ENCODE measurements at regions not wholly inside any gene's neighbourhood (a gene's known extent, or its start where the extent isn't known, plus 50 kb on each side); places are given as distances from the start of the nearest gene placed in this dataset.

DNA sequence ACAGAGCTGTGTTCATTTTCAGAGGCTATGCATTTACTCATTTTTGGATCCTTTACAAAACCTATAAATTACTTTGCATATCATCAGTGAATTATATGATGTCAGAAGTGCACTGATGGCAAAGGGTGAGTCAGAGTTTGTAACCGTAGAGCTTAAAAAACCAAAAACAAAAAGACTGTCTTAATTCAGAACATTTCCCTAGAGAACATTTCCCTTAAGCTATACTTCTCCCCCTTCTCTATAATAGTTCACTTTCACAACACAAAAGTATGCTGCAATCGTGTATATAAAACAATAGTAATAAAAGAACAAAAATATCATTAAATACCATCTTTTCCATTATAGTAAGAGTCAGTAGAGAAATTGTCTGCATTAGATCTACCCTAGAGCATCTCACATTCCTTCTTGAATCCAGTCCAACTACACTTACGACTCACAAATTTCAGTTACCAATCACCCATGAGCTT is 934.9 kb downstream of the LRFN5 start:
- Histone ChIP-seq H3K9me3 (ENCODE audit: control insufficient read depth in 2 of 2, insufficient read depth in 1 of 2, low read depth in 1 of 2, low read length in 1 of 2) (no peaks in the 10 kb centered on the region), H3K4me1 (ENCODE audit: control insufficient read depth in 2 of 2, insufficient read depth in 2 of 2, low read length in 1 of 2) (no peaks in the 10 kb centered on the region), H3K4me3 (ENCODE audit: low read depth in 1 of 2, low read length in 2 of 2) (no peak overlapping the region), H3K27ac (ENCODE audit: low read depth in 2 of 2, low read length in 1 of 2) (no peak overlapping the region), H3K36me3 (ENCODE audit: control insufficient read depth in 2 of 2, insufficient read depth in 2 of 2, low read length in 1 of 2) (no peaks in the 10 kb centered on the region), H3K27me3 (ENCODE audit: control insufficient read depth in 1 of 2, insufficient read depth in 2 of 2, low read length in 2 of 2) (no peaks in the 10 kb centered on the region)
- 57 to 58% methylated on average over 3 of the region's 3 CpGs for WGBS, 2 donors

DNA sequence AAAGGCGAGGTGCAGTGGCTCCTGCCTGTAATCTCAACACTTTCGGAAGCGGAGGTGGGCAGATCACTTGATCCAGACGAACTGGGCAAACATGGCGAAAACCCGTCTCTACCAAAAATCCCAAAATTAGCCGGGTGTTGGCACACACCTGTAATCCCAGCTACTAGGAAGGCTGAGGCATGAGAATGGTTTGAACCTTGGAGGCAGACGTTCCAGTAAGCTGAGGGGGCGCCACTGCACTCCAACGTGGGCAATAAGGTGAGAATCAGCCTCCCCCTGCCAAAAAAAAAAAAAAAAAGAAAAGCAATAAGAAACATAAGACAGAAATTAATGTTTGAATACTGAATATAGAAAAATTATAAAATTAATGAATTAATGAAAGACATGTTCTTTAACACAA is 928.7 kb downstream of the LRFN5 start:
- H3K4me3 ChIP-seq (ENCODE audit: low read depth in 1 of 2, low read length in 2 of 2): no peak overlapping the region
- H3K4me1 ChIP-seq (ENCODE audit: control insufficient read depth in 2 of 2, insufficient read depth in 2 of 2, low read length in 1 of 2): no peaks in the 10 kb centered on the region
- H3K36me3 ChIP-seq (ENCODE audit: control insufficient read depth in 2 of 2, insufficient read depth in 2 of 2, low read length in 1 of 2): no peaks in the 10 kb centered on the region
- H3K27ac ChIP-seq (ENCODE audit: low read depth in 2 of 2, low read length in 1 of 2): no peak overlapping the region
- WGBS, 2 donors: 87 to 88% methylated on average over 10 of the region's 10 CpGs
- H3K9me3 ChIP-seq (ENCODE audit: control insufficient read depth in 2 of 2, insufficient read depth in 1 of 2, low read depth in 1 of 2, low read length in 1 of 2): no peaks in the 10 kb centered on the region
- no peaks in the 10 kb centered on the region for H3K27me3 ChIP-seq (ENCODE audit: control insufficient read depth in 1 of 2, insufficient read depth in 2 of 2, low read length in 2 of 2)

DNA sequence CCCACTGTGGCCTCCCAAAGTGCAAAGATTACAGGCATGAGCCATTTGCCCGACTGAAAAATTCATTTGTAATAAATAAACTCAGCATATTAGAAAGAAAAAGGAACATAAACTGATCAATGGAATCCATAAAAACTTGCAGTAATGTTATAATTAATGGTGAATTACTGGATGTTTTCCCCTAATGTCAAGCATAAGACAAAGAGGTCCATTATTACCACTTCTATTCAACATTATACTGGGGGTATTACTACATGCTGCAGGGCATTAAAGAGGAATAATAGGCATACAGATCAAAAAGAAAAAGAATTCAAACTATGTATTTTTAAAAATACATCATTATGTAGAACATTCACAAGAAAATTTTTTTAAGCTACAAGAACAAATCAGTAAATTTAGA is 926.8 kb downstream of the LRFN5 start:
- Histone ChIP-seq H3K9me3 (ENCODE audit: control insufficient read depth in 2 of 2, insufficient read depth in 1 of 2, low read depth in 1 of 2, low read length in 1 of 2) (no peaks in the 10 kb centered on the region), H3K36me3 (ENCODE audit: control insufficient read depth in 2 of 2, insufficient read depth in 2 of 2, low read length in 1 of 2) (no peaks in the 10 kb centered on the region), H3K4me1 (ENCODE audit: control insufficient read depth in 2 of 2, insufficient read depth in 2 of 2, low read length in 1 of 2) (no peaks in the 10 kb centered on the region), H3K27me3 (ENCODE audit: control insufficient read depth in 1 of 2, insufficient read depth in 2 of 2, low read length in 2 of 2) (no peaks in the 10 kb centered on the region), H3K27ac (ENCODE audit: low read depth in 2 of 2, low read length in 1 of 2) (no peak overlapping the region), H3K4me3 (ENCODE audit: low read depth in 1 of 2, low read length in 2 of 2) (no peak overlapping the region)
- 74 to 76% methylated on average over 1 of the region's 1 CpG for WGBS, 2 donors

DNA sequence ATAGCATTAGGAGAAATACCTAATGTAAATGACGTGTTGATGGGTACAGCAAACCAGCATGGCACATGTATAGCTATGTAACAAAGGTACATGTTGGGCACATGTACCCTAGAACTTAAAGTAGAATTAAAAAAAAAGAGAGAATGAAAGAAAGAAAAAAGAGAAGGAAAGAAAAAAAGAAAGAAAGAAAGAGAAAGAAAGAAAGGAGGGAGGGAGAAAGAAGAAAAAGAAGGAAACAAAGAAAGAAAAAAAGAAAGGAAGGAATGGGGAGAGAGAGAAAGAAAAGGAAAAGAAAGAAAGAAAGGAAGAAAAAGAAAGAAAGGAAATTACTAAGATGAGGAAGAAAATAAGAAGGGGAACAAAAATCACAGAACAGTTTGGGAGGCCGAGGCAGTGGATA is 925.5 kb downstream of the LRFN5 start:
- Histone ChIP-seq H3K27ac (ENCODE audit: low read depth in 2 of 2, low read length in 1 of 2) (no peak overlapping the region), H3K9me3 (ENCODE audit: control insufficient read depth in 2 of 2, insufficient read depth in 1 of 2, low read depth in 1 of 2, low read length in 1 of 2) (no peaks in the 10 kb centered on the region), H3K4me3 (ENCODE audit: low read depth in 1 of 2, low read length in 2 of 2) (no peak overlapping the region), H3K4me1 (ENCODE audit: control insufficient read depth in 2 of 2, insufficient read depth in 2 of 2, low read length in 1 of 2) (no peaks in the 10 kb centered on the region), H3K36me3 (ENCODE audit: control insufficient read depth in 2 of 2, insufficient read depth in 2 of 2, low read length in 1 of 2) (no peaks in the 10 kb centered on the region), H3K27me3 (ENCODE audit: control insufficient read depth in 1 of 2, insufficient read depth in 2 of 2, low read length in 2 of 2) (no peaks in the 10 kb centered on the region)
- 78 to 89% methylated on average over 2 of the region's 2 CpGs for WGBS, 2 donors

DNA sequence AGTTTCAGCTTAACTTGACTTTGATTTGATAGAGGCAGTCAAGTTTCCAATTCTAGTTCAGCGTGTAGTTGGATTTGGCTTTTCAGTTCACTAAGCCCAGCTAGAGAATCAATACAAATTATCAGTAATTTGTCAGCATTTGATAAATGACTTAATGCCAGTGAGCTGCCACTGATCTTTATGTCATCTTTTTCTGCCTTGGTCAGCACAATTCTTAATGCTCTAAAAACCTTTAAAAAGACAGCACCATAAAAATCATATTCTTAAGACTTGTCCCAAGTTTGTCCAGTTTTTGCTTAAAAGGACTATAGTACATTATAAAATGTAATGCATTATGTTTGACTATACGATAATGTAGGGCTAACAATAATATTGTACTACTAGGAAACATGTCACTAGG is 920.5 kb downstream of the LRFN5 start:
- no peaks in the 10 kb centered on the region for H3K27me3 ChIP-seq (ENCODE audit: control insufficient read depth in 1 of 2, insufficient read depth in 2 of 2, low read length in 2 of 2)
- no peaks in the 10 kb centered on the region for H3K36me3 ChIP-seq (ENCODE audit: control insufficient read depth in 2 of 2, insufficient read depth in 2 of 2, low read length in 1 of 2)
- H3K4me3 ChIP-seq (ENCODE audit: low read depth in 1 of 2, low read length in 2 of 2): no peak overlapping the region
- H3K27ac ChIP-seq (ENCODE audit: low read depth in 2 of 2, low read length in 1 of 2): no peak overlapping the region
- 82 to 89% methylated on average over 2 of the region's 2 CpGs for WGBS, 2 donors
- no peaks in the 10 kb centered on the region for H3K4me1 ChIP-seq (ENCODE audit: control insufficient read depth in 2 of 2, insufficient read depth in 2 of 2, low read length in 1 of 2)
- H3K9me3 ChIP-seq (ENCODE audit: control insufficient read depth in 2 of 2, insufficient read depth in 1 of 2, low read depth in 1 of 2, low read length in 1 of 2): no peaks in the 10 kb centered on the region

DNA sequence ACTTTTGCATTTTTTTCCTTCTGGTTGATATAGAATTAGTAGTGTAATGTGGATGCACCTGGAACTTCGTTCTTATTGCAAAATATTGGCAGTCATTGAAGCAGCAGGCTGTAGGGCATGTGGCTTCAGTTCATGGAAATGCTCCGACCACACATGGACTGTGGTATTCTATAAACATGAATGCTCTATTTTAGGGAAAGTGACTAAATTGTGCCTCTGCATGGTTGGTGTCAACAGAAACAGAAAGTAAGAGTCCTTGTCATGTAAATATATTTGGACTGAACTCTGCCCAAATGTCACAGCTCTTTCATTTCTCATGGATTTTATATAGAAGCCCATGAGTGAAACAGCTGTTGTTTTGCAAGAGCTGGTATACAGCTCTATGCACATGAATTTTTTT is 917.0 kb downstream of the LRFN5 start:
- H3K27ac ChIP-seq (ENCODE audit: low read depth in 2 of 2, low read length in 1 of 2): no peak overlapping the region
- H3K36me3 ChIP-seq (ENCODE audit: control insufficient read depth in 2 of 2, insufficient read depth in 2 of 2, low read length in 1 of 2): no peaks in the 10 kb centered on the region
- WGBS, 2 donors: 38 to 43% methylated on average over 2 of the region's 2 CpGs
- no peak overlapping the region for H3K4me3 ChIP-seq (ENCODE audit: low read depth in 1 of 2, low read length in 2 of 2)
- H3K27me3 ChIP-seq (ENCODE audit: control insufficient read depth in 1 of 2, insufficient read depth in 2 of 2, low read length in 2 of 2): no peaks in the 10 kb centered on the region
- H3K9me3 ChIP-seq (ENCODE audit: control insufficient read depth in 2 of 2, insufficient read depth in 1 of 2, low read depth in 1 of 2, low read length in 1 of 2): no peaks in the 10 kb centered on the region
- H3K4me1 ChIP-seq (ENCODE audit: control insufficient read depth in 2 of 2, insufficient read depth in 2 of 2, low read length in 1 of 2): no peaks in the 10 kb centered on the region

DNA sequence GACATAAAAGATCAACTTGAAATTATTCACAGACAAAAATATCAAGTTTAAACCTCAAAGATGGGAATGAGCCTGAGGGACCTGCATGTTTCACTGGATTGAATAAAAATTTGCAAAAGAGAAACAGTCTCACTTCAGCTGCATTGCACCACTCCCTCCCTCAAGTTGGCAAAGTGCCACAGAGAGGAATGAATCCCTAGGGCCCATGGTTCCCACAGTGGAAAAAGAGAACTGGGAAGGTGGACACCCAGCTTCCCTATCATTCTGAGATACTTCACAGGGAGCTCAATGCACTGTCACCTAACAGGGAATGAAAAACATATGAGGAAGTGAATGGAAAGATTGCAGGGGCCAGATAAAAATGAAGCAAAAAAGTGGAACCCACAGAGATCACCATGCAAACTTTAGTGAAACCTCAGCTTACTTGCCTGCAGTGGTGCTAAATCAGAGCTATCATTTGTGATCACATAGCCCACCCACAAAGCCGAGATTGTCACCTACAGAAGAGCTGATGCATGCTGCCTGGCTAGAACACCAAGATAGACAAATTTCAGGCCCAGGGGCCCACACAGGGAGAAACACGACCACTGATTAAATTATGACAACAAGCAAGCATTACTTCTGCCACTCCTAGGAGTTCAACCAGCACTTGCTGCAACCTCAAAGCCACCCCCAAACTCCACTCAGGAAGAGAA is 911.3 kb downstream of the LRFN5 start:
- whole genome bisulfite sequencing, 2 donors: 67 to 74% methylated on average over 2 of the region's 2 CpGs
- no peaks in the 10 kb centered on the region for H3K36me3 ChIP-seq (ENCODE audit: control insufficient read depth in 2 of 2, insufficient read depth in 2 of 2, low read length in 1 of 2)
- H3K9me3 ChIP-seq (ENCODE audit: control insufficient read depth in 2 of 2, insufficient read depth in 1 of 2, low read depth in 1 of 2, low read length in 1 of 2): no peaks in the 10 kb centered on the region
- H3K27me3 ChIP-seq (ENCODE audit: control insufficient read depth in 1 of 2, insufficient read depth in 2 of 2, low read length in 2 of 2): no peaks in the 10 kb centered on the region
- H3K4me3 ChIP-seq (ENCODE audit: low read depth in 1 of 2, low read length in 2 of 2): no peak overlapping the region
- H3K4me1 ChIP-seq (ENCODE audit: control insufficient read depth in 2 of 2, insufficient read depth in 2 of 2, low read length in 1 of 2): no peaks in the 10 kb centered on the region
- H3K27ac ChIP-seq (ENCODE audit: low read depth in 2 of 2, low read length in 1 of 2): no peak overlapping the region

DNA sequence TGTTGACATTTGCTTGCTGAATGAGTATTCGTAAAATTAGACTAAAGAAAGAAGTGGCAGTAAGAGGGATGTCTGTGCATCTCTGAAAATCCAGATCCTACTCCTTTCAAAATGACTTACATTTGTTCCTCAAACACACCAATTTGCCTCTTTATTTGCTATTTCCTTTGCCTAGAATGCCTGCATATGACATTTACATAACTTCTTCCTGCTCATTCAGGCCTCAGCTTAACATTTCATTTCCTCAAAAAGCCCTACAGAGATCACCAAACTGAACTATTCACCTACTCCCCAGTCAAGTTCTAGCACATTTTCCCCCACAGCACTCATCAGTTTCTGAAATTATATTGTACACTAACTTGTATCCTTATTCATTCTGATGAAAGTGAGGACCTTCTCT is 907.2 kb downstream of the LRFN5 start:
- WGBS, 2 donors: 84 to 91% methylated on average over 1 of the region's 1 CpG

DNA sequence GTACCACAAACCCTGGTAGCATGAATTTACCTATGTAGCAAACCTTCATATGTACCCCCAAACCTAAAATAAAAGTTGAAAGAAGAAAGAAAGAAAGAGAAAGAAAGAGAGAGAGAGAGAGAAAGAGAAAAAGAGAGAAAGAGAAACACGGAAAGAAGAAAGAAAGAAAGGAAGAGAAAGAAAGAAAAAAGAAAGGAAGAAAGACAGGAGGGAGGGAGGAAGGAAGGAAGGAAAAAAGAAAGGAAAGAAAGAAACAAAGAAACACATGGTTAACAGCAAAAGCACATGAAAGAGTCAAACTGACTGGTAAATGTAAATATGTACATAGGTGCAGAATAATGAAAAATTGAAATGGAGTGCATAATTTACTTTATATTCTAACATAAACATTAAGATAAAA is 903.4 kb downstream of the LRFN5 start:
- H3K27me3 ChIP-seq (ENCODE audit: control insufficient read depth in 1 of 2, insufficient read depth in 2 of 2, low read length in 2 of 2): no peaks in the 10 kb centered on the region
- no peak overlapping the region for H3K27ac ChIP-seq (ENCODE audit: low read depth in 2 of 2, low read length in 1 of 2)
- no peaks in the 10 kb centered on the region for H3K4me1 ChIP-seq (ENCODE audit: control insufficient read depth in 2 of 2, insufficient read depth in 2 of 2, low read length in 1 of 2)
- 83 to 88% methylated on average over 1 of the region's 1 CpG for WGBS, 2 donors
- H3K4me3 ChIP-seq (ENCODE audit: low read depth in 1 of 2, low read length in 2 of 2): no peak overlapping the region
- no peaks in the 10 kb centered on the region for H3K9me3 ChIP-seq (ENCODE audit: control insufficient read depth in 2 of 2, insufficient read depth in 1 of 2, low read depth in 1 of 2, low read length in 1 of 2)
- no peaks in the 10 kb centered on the region for H3K36me3 ChIP-seq (ENCODE audit: control insufficient read depth in 2 of 2, insufficient read depth in 2 of 2, low read length in 1 of 2)

More for the DNA sequence above, 907.2 kb downstream of the LRFN5 start:
- H3K4me3 ChIP-seq (ENCODE audit: low read depth in 1 of 2, low read length in 2 of 2): no peak overlapping the region
- no peaks in the 10 kb centered on the region for H3K27me3 ChIP-seq (ENCODE audit: control insufficient read depth in 1 of 2, insufficient read depth in 2 of 2, low read length in 2 of 2)
- no peak overlapping the region for H3K27ac ChIP-seq (ENCODE audit: low read depth in 2 of 2, low read length in 1 of 2)
- no peaks in the 10 kb centered on the region for H3K4me1 ChIP-seq (ENCODE audit: control insufficient read depth in 2 of 2, insufficient read depth in 2 of 2, low read length in 1 of 2)
- H3K9me3 ChIP-seq (ENCODE audit: control insufficient read depth in 2 of 2, insufficient read depth in 1 of 2, low read depth in 1 of 2, low read length in 1 of 2): no peaks in the 10 kb centered on the region
- H3K36me3 ChIP-seq (ENCODE audit: control insufficient read depth in 2 of 2, insufficient read depth in 2 of 2, low read length in 1 of 2): no peaks in the 10 kb centered on the region

DNA sequence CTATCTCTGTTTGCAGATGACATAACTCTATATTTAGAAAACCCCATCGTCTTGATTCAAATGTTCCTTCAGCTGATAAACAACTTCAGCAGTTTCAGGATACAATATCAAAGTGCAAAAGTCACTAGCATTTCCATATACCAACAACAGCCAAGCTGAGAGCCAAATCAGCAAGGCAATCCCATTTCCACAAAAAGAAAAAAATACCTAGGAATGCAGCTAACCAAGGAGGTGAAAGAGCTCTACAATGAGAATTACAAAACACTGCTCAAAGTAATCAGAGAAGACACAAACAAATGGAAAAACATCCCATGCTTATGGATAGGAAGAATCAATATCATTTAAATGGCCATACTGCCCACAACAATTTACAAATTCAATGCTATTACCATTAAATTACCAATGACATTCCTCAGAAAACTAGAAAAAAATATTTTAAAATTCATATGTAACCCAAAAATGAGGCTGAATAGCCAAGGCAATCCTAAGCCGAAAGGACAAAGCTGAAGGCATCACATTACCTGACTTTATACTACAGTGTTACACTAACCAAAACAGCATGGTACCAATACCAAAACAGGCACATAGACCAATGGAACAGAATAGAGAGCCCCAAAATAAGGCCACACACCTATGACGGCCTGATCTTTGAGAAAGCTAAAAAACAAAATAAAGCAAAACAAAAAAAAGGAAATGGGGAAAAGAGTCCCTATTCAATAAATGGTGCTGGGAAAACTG is 901.7 kb downstream of the LRFN5 start:
- Histone ChIP-seq H3K36me3 (ENCODE audit: control insufficient read depth in 2 of 2, insufficient read depth in 2 of 2, low read length in 1 of 2) (no peaks in the 10 kb centered on the region), H3K27ac (ENCODE audit: low read depth in 2 of 2, low read length in 1 of 2) (no peak overlapping the region), H3K27me3 (ENCODE audit: control insufficient read depth in 1 of 2, insufficient read depth in 2 of 2, low read length in 2 of 2) (no peaks in the 10 kb centered on the region), H3K9me3 (ENCODE audit: control insufficient read depth in 2 of 2, insufficient read depth in 1 of 2, low read depth in 1 of 2, low read length in 1 of 2) (no peaks in the 10 kb centered on the region), H3K4me3 (ENCODE audit: low read depth in 1 of 2, low read length in 2 of 2) (no peak overlapping the region), H3K4me1 (ENCODE audit: control insufficient read depth in 2 of 2, insufficient read depth in 2 of 2, low read length in 1 of 2) (no peaks in the 10 kb centered on the region)
- 61 to 74% methylated on average over 3 of the region's 3 CpGs for WGBS, 2 donors

Data from esophagus (tissue), 2 donors.